HG02943 (cell line): ENCODE measurements at regions not wholly inside any gene's neighbourhood (a gene's known extent, or its start where the extent isn't known, plus 50 kb on each side); places are given as distances from the start of the nearest gene placed in this dataset.
"Not testable (repeated sequence)": the region's sequence is repeated elsewhere in the genome, so short reads cannot be mapped to it uniquely, and the experiment has no call there.

Source experiments
- ATAC-seq: cut with Tn5 transposase; IDR thresholded peaks from one replicate; pipeline ENCODE4 v1.9.1; 2021; ENCODE audit warnings: mild to moderate bottlenecking, low read depth, moderate library complexity; ENCODE audit not compliant: unreplicated experiment

- not testable (repeated sequence) for ATAC-seq
Measured at GRCh38 chr6:105686793-105687192, 283.9 kb upstream of the PREP start.

- ATAC-seq, result no peak
Measured at GRCh38 chr6:105681061-105681460, 278.2 kb upstream of the PREP start.

GRCh38 chr6:105680131-105680530 lies 277.2 kb upstream of the PREP start:
- no peak for ATAC-seq

GRCh38 chr6:105678516-105678915 lies 275.6 kb upstream of the PREP start:
- no peak for ATAC-seq

GRCh38 chr6:105677671-105678475 lies 275.0 kb upstream of the PREP start:
- no peak for ATAC-seq

- ATAC-seq, result no peak
Measured at GRCh38 chr6:105676857-105677256, 274.0 kb upstream of the PREP start.

- ATAC-seq, result no peak
Measured at GRCh38 chr6:105675715-105676397, 273.0 kb upstream of the PREP start.

- not testable (repeated sequence) for ATAC-seq
Measured at GRCh38 chr6:105672856-105673538, 270.1 kb upstream of the PREP start.

- ATAC-seq, result no peak
Measured at GRCh38 chr6:105669232-105669631, 266.4 kb upstream of the PREP start.

GRCh38 chr6:105667056-105667455 lies 264.2 kb upstream of the PREP start:
- ATAC-seq, result no peak

GRCh38 chr6:105664931-105665330 lies 262.0 kb upstream of the PREP start:
- no peak for ATAC-seq

GRCh38 chr6:105651969-105652368 lies 249.1 kb upstream of the PREP start:
- no peak for ATAC-seq

- ATAC-seq, result no peak
Measured at GRCh38 chr6:105650347-105650746, 247.5 kb upstream of the PREP start.

GRCh38 chr6:105649192-105649591 lies 246.3 kb upstream of the PREP start:
- ATAC-seq, result no peak

- no peak for ATAC-seq
Measured at GRCh38 chr6:105648276-105648675, 245.4 kb upstream of the PREP start.

- peak; percentile 83 for ATAC-seq
Measured at GRCh38 chr6:105646391-105646867, 243.5 kb upstream of the PREP start.

- ATAC-seq, result no peak
Measured at GRCh38 chr6:105645958-105646357, 243.1 kb upstream of the PREP start.

GRCh38 chr6:105645156-105645555 lies 242.3 kb upstream of the PREP start:
- ATAC-seq, result no peak

- ATAC-seq, result no peak
Measured at GRCh38 chr6:105644691-105645090, 241.8 kb upstream of the PREP start.

GRCh38 chr6:105644073-105644489 lies 241.2 kb upstream of the PREP start:
- no peak for ATAC-seq

GRCh38 chr6:105642708-105643107 lies 239.8 kb upstream of the PREP start:
- ATAC-seq, result no peak
